ENCODE measurements at regions not wholly inside any gene's neighbourhood (a gene's known extent, or its start where the extent isn't known, plus 50 kb on each side); places are given as distances from the start of the nearest gene placed in this dataset.

GRCh38 chr4:20580907-20581306 lies 119.4 kb upstream of the PACRGL start:
- no peak for TF ChIP-seq CTCF (IDR thresholded peaks at IDR 0.05)
- TF ChIP-seq POLR2A (IDR thresholded peaks at IDR 0.05) = no peak
- TF ChIP-seq POLR2AphosphoS5 (IDR thresholded peaks at IDR 0.05) = no peak
